H7 (cell line): ENCODE measurements at regions not wholly inside any gene's neighbourhood (a gene's known extent, or its start where the extent isn't known, plus 50 kb on each side); places are given as distances from the start of the nearest gene placed in this dataset.

ENCODE experiments used
- DNase-seq: peaks from one replicate; pipeline ENCODE4 v3.0.0; 2012
- H3K27me3 ChIP-seq: 2 replicates; pipeline ENCODE4 v1.6.0; 2011; ENCODE audit warnings: mild to moderate bottlenecking, low read length; ENCODE audit not compliant: control insufficient read depth, insufficient read depth
- H3K36me3 ChIP-seq: replicated peaks from 2 replicates; pipeline ENCODE4 v1.5.1; 2011; ENCODE audit warnings: low read length; ENCODE audit not compliant: control insufficient read depth, insufficient read depth
- H3K4me3 ChIP-seq: 2 replicates; pipeline ENCODE4 v1.5.1; 2011; ENCODE audit warnings: low read depth, mild to moderate bottlenecking, control low read depth, low read length, moderate library complexity; ENCODE audit not compliant: insufficient read depth

- Histone ChIP-seq H3K27me3 (no peaks in the 10 kb centered on the region), H3K4me3 (no peak overlapping the region), H3K36me3 (no peaks in the 10 kb centered on the region)
- DNase-seq = no peak
Observed at GRCh38 chr10:36676321-36676720, 449.1 kb upstream of the ANKRD30A start.

DNA sequence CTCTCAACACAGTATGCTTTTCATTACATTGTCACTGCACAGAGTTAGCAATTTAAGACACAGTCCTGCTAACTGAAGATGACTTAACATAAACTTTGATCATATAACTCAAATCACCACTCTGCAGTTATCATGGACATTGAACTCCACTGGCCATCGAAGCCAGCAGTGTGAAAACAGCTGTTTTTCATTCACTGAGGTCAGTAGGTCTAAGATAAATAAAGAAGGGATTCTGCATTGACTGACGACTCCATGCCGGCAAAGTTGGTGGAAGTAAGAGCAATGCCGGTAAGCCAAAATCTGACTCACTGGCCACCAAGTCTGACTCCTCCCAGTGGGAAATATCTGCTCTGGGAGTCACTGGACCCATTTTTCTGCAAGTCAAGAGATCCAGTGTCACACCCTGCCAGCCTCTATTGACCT is 449.9 kb upstream of the ANKRD30A start:
- no peaks in the 10 kb centered on the region for H3K36me3 ChIP-seq
- no peaks in the 10 kb centered on the region for H3K27me3 ChIP-seq
- no peak overlapping the region for H3K4me3 ChIP-seq
- no peak for DNase-seq

DNA sequence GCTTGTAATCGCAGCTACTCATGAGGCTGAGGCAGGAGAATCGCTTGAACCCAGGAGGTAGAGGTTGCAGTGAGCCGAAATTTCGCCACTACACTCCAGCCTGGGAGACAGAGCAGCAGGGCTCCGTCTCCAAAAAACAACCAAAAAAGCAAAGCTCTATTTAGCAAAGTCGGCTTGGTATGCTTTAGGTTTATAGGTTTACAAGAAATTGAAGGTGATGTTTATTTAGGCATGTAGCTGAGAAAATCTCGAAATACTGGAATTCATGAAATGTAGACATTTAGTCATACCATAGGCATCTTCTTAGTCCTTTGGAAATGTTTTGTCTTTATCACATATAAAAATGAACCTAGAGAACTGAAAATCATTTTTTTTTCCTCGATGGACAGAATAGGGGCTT is 453.8 kb upstream of the ANKRD30A start:
- DNase-seq = no peak
- H3K27me3 ChIP-seq = no peaks in the 10 kb centered on the region
- no peak overlapping the region for H3K4me3 ChIP-seq
- no peaks in the 10 kb centered on the region for H3K36me3 ChIP-seq

- Histone ChIP-seq H3K27me3 (no peaks in the 10 kb centered on the region), H3K4me3 (no peak overlapping the region), H3K36me3 (no peaks in the 10 kb centered on the region)
- no peak for DNase-seq
Observed at GRCh38 chr10:36670621-36671402, 454.6 kb upstream of the ANKRD30A start.

- no peaks in the 10 kb centered on the region for H3K27me3 ChIP-seq
- no peaks in the 10 kb centered on the region for H3K36me3 ChIP-seq
- no peak overlapping the region for H3K4me3 ChIP-seq
- DNase-seq = no peak
Observed at GRCh38 chr10:36669615-36670352, 455.6 kb upstream of the ANKRD30A start.

GRCh38 chr10:36666451-36666850 is 458.9 kb upstream of the ANKRD30A start:
- H3K4me3 ChIP-seq = no peak overlapping the region
- H3K27me3 ChIP-seq = no peaks in the 10 kb centered on the region
- H3K36me3 ChIP-seq = no peaks in the 10 kb centered on the region
- no peak for DNase-seq

DNA sequence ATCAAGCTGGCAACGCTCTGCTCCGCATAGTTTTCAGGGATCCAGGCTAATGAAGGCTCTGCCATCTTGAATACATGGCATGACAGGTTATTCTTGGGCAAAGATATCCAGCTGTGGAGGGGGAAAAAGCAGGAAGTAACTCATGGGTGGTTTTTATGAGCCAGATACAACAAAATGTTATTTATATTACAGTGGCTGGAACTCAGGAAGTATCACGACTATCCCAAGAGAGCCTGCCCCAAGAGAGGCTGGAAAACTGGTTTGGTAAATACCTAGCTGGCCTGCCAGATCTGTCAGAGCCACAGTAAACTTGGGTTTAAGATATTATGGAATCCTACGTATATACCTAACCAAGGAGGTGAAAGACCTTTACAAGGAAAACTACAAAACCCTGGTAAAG is 462.8 kb upstream of the ANKRD30A start:
- DNase-seq = no peak
- H3K36me3 ChIP-seq = no peaks in the 10 kb centered on the region
- no peak overlapping the region for H3K4me3 ChIP-seq
- H3K27me3 ChIP-seq = no peaks in the 10 kb centered on the region

DNA sequence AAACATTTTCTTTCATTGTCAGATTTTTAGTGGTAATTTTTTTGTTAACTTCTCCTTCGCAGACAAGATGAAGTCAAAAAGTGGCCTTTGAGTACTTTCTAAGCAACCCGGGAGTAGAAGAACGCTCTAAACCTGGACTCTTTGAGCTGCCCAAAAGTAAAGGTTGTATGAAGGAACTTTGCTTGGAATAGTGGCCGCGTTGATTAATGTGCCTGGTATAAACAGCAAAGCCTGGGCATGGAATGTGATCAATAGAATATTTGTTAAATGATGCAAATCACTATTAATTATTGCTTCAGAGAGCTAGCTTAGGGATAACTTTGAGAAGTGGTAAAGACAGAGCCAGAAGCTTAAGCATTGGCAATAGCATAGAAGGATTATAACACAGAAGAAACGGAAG is 475.1 kb upstream of the ANKRD30A start:
- Histone ChIP-seq H3K27me3 (no peaks in the 10 kb centered on the region), H3K36me3 (no peaks in the 10 kb centered on the region), H3K4me3 (no peak overlapping the region)
- DNase-seq = no peak

DNA sequence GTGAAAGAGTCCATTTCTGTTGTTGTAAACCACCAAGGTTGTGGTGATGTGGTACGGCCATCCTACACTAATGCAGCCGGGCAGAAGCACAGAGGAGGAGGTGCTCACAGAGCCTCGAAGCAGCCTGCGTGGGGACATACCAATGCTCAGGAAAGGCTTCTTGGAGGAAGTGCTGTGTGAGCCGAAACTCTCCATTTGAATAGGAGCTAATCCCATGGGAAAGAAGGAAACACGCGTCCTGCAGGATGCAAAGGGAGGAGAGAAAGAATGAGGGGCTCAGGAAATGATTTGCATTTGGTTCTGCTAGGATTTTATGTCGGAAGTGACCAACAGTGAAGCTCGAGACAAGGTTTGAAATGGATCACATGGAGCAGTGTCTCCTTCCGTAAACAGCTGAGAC is 477.9 kb upstream of the ANKRD30A start:
- no peaks in the 10 kb centered on the region for H3K27me3 ChIP-seq
- DNase-seq = peak; percentile 17
- H3K4me3 ChIP-seq = no peak overlapping the region
- no peaks in the 10 kb centered on the region for H3K36me3 ChIP-seq

- DNase-seq = no peak
- H3K4me3 ChIP-seq = no peak overlapping the region
- H3K27me3 ChIP-seq = no peaks in the 10 kb centered on the region
- H3K36me3 ChIP-seq = no peaks in the 10 kb centered on the region
Observed at GRCh38 chr10:36640626-36641025, 484.8 kb upstream of the ANKRD30A start.

DNA sequence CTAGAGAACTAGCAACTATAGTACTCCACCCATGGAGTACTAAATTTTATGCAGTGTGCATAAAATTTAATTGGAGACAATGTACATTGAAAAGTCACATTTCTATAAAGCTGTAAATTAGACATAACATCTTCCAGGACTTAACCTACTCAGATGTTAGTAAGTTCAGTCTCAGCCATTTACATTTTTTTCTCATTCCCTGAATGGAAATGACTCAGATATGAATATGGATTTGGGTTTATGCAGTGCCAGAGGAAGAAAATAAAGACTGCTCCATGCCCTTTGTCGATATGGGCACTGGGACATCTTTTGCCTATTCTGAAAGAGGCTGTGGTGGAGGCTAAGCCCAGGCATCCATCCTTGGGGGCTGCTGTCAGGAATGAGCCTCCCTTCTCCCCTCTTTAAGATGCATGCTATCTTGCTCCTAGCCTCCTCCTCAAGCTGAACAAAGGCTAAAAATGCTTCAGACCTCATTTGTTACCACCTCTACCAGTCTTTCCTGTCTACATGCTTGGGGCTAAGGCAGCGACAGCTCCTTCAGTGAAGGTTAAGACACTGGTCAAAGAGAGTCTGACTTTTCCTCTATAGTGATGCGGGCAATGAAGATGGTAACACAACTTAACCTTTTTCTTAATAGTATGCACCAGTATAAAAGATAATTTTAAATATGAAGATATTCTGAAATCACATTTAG is 486.8 kb upstream of the ANKRD30A start:
- Histone ChIP-seq H3K36me3 (no peaks in the 10 kb centered on the region), H3K4me3 (no peak overlapping the region), H3K27me3 (no peaks in the 10 kb centered on the region)
- no peak for DNase-seq

- H3K27me3 ChIP-seq = no peaks in the 10 kb centered on the region
- H3K36me3 ChIP-seq = no peaks in the 10 kb centered on the region
- no peak for DNase-seq
- no peak overlapping the region for H3K4me3 ChIP-seq
Observed at GRCh38 chr10:36636879-36637278, 488.5 kb upstream of the ANKRD30A start.

DNA sequence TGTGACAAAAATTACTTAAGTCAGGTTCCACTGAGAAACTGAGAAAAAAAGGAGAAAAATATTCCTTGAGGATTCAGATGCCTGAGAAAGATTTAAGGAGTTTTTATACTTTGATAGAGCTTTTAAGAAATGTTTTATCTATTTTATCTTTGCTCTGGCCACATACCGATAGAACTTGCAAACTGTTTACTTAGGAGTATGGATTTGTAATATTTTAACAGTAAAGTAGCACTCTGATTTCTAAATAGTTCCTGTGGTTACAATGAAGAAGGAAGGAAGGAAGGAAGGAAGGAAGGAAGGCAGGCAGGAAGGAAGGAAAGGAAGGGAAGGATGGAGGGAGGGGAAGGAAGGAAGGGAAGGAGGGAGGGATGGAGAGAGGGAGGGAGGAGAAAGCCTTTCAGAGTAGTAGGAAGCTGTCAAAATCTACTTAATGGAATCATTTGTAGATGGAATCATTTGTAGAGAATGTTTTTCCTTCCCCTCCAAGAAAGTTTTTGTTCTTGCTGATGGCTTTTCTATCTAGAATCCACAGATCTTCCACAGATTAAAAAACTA is 489.0 kb upstream of the ANKRD30A start:
- no peaks in the 10 kb centered on the region for H3K27me3 ChIP-seq
- H3K4me3 ChIP-seq = no peak overlapping the region
- no peaks in the 10 kb centered on the region for H3K36me3 ChIP-seq
- no peak for DNase-seq

GRCh38 chr10:36634916-36635315 is 490.5 kb upstream of the ANKRD30A start:
- Histone ChIP-seq H3K27me3 (no peaks in the 10 kb centered on the region), H3K4me3 (no peak overlapping the region), H3K36me3 (no peaks in the 10 kb centered on the region)
- DNase-seq = no peak

DNA sequence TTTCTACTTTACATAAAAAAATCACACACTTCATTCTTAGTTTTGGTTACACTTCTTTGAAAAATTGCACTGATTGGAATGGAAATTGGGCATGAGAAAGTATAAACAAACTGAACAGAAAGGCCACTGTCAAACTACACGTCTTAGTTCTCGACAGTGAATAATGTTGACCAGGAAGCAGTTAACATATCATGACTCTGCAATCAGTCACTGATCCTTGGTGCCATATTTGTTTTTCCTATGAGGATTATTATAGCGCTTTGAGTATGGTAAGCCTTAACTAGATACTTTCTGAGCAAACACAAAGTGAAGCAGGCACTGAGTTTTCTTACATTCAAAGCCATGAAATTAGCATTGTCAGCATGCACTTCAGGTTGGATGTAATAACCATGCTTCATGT is 495.1 kb upstream of the ANKRD30A start:
- no peaks in the 10 kb centered on the region for H3K27me3 ChIP-seq
- DNase-seq = no peak
- H3K36me3 ChIP-seq = no peaks in the 10 kb centered on the region
- no peak overlapping the region for H3K4me3 ChIP-seq
